ENCODE measurements at regions not wholly inside any gene's neighbourhood (a gene's known extent, or its start where the extent isn't known, plus 50 kb on each side); places are given as distances from the start of the nearest gene placed in this dataset.

DNA sequence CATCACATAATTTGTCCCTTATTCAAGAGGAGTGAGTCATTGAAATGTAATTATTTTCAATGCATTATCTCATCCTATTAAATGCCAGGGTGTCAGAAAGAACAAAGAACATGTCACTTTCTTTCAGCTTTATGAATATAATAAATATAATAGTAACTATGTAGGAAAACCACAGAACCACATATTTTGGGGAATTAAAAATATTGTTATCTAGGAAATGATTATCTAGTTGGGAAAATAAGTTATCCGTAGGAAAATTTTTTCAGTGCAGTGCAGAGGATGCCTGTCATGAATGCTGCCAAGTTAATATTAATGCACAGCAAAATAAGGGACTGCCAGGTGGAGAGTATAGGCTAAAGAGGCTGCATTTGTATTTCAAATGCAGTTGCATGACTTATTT is 844.8 kb downstream of the MAT2B start:
- Histone ChIP-seq H3K4me3 (no peak overlapping the region), H3K9me3 (no peaks in the 10 kb centered on the region), H3K27ac (no peak overlapping the region), H3K27me3 (replicated peaks in 1 of 7) (no peaks in the 10 kb centered on the region), H3K4me1 (no peaks in the 10 kb centered on the region), H3K36me3 (no peaks in the 10 kb centered on the region)
- WGBS, 5 donors = 82 to 98% (median 85%) methylated on average over 1 of the region's 1 CpG
- intact Hi-C loops (cut with DNase I; ENCODE audit: low total_unique reads) = no loop called here
- DNase-seq = no peak
- TF ChIP-seq POLR2A (IDR thresholded peaks at IDR 0.05) (no peak), POLR2AphosphoS5 (IDR thresholded peaks at IDR 0.05) (no peak)
- TF ChIP-seq, protein P1, sequence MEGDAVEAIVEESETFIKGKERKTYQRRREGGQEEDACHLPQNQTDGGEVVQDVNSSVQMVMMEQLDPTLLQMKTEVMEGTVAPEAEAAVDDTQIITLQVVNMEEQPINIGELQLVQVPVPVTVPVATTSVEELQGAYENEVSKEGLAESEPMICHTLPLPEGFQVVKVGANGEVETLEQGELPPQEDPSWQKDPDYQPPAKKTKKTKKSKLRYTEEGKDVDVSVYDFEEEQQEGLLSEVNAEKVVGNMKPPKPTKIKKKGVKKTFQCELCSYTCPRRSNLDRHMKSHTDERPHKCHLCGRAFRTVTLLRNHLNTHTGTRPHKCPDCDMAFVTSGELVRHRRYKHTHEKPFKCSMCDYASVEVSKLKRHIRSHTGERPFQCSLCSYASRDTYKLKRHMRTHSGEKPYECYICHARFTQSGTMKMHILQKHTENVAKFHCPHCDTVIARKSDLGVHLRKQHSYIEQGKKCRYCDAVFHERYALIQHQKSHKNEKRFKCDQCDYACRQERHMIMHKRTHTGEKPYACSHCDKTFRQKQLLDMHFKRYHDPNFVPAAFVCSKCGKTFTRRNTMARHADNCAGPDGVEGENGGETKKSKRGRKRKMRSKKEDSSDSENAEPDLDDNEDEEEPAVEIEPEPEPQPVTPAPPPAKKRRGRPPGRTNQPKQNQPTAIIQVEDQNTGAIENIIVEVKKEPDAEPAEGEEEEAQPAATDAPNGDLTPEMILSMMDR (IDR thresholded peaks at IDR 0.05 in 8 of 11, conservative IDR thresholded peaks at IDR 0.05 in 3 of 11) = no peak

DNA sequence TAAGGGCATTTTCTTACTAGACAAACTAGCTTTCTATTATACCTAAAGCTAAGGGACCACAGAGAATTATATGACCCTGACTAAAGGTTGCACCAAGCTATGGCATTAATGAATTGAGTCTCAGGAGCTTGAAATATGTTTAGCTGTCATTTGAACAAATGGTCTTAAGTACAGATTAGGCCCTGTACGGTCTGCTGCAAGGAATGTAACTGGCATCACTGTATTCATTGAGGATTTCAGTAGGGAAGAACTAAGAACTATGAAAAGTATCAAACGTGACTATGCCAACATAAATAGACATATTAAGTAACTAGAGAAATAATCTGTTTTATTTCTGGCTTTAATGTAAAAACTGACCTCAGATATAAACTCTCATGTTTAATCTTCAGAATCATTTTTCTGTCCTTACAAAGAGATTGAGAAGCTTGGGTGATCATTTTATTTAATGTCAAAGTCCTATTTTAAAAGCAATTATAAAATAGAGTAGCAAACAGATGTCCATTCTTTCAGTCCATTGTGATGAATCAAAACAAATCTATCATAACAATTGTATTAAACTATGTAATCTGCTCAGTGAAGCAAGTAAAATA is 845.9 kb downstream of the MAT2B start:
- Histone ChIP-seq H3K9me3 (no peaks in the 10 kb centered on the region), H3K4me3 (no peak overlapping the region), H3K27ac (no peak overlapping the region), H3K27me3 (replicated peaks in 1 of 7) (no peaks in the 10 kb centered on the region), H3K36me3 (no peaks in the 10 kb centered on the region), H3K4me1 (no peaks in the 10 kb centered on the region)
- DNase-seq = no peak
- TF ChIP-seq, protein P1 (IDR thresholded peaks at IDR 0.05 in 8 of 11, conservative IDR thresholded peaks at IDR 0.05 in 3 of 11) = no peak
- TF ChIP-seq POLR2A (IDR thresholded peaks at IDR 0.05) (no peak), POLR2AphosphoS5 (IDR thresholded peaks at IDR 0.05) (no peak)
- 68 to 91% (median 78%) methylated on average over 2 of the region's 2 CpGs for WGBS, 5 donors
- intact Hi-C loops (cut with DNase I; ENCODE audit: low total_unique reads) = no loop called here

DNA sequence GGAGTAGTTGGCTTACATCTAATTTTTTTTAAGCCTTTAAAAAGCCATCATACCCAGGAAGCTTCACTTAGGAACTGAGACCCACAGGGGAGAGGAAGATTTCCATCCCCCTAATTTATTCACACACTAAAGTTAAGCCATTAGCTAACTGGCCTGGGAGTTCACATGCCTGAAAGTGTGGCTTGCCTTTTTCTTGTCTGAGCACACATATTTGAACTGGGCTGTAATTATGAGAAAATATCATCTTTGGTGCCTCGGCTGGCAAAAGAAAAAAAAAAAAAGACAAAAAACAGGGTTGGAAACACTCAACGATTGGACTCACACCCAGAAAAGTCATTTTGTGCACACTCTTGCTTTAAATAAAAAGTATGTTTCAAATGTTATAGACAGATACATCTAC is 847.3 kb downstream of the MAT2B start:
- no peaks in the 10 kb centered on the region for H3K36me3 ChIP-seq
- no peaks in the 10 kb centered on the region for H3K27me3 ChIP-seq (replicated peaks in 1 of 7)
- 33 to 65% (median 46%) methylated on average over 2 of the region's 2 CpGs for WGBS, 5 donors
- TF ChIP-seq POLR2AphosphoS5 (IDR thresholded peaks at IDR 0.05) (no peak), POLR2A (IDR thresholded peaks at IDR 0.05) (no peak)
- TF ChIP-seq, protein P1 (IDR thresholded peaks at IDR 0.05 in 8 of 11, conservative IDR thresholded peaks at IDR 0.05 in 3 of 11) = no peak
- no peak overlapping the region for H3K4me3 ChIP-seq
- no peaks in the 10 kb centered on the region for H3K9me3 ChIP-seq
- intact Hi-C loops (cut with DNase I; ENCODE audit: low total_unique reads) = no loop called here
- DNase-seq = no peak
- no peak overlapping the region for H3K27ac ChIP-seq
- no peaks in the 10 kb centered on the region for H3K4me1 ChIP-seq

DNA sequence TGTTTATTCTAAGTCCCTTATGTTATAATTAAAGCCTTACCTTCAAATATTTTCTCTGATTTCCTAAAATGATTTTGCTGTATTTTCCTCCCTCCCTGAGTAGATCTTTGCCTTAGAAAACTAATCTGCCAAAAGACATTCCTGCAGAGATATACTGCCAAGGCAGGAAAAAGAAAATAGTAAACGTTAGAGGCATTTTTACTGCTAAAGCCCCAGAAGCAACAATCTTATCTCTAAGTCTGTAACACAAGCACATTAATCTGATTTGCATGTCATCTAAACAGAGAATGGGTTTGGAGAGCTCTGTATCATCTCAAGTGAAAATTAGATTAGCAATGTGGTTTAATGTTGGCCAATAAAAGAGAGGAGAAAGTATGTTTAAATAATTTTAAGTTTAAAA is 847.7 kb downstream of the MAT2B start:
- Histone ChIP-seq H3K9me3 (no peaks in the 10 kb centered on the region), H3K36me3 (no peaks in the 10 kb centered on the region), H3K27ac (no peak overlapping the region), H3K27me3 (replicated peaks in 1 of 7) (no peaks in the 10 kb centered on the region), H3K4me1 (no peaks in the 10 kb centered on the region), H3K4me3 (no peak overlapping the region)
- 26 to 53% (median 48%) methylated on average over 1 of the region's 1 CpG for WGBS, 5 donors
- intact Hi-C loops (cut with DNase I; ENCODE audit: low total_unique reads) = no loop called here
- TF ChIP-seq POLR2A (IDR thresholded peaks at IDR 0.05) = no peak
- TF ChIP-seq POLR2AphosphoS5 (IDR thresholded peaks at IDR 0.05) = no peak
- TF ChIP-seq, protein P1 (IDR thresholded peaks at IDR 0.05 in 8 of 11, conservative IDR thresholded peaks at IDR 0.05 in 3 of 11) = no peak
- no peak for DNase-seq
